ENCODE measurements at regions not wholly inside any gene's neighbourhood (a gene's known extent, or its start where the extent isn't known, plus 50 kb on each side); places are given as distances from the start of the nearest gene placed in this dataset.

DNA sequence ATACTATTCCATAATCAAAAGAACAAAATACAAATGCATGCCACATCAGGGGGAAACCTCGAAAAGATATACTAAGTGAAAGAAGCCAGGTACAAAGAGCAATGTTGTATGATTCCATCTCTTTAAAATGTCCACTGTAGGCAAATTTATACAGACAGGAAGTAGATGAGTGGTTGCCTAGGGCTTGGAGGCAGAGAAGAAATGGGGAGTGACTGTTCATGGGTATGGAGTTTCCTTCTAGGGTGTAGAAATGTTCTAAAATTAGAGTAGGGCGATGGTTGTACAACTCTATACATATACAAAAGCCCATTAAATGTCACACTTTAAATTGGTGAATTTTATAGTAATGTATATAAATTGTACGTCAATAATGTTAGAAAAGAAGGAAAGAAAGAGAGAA lies 128.1 kb downstream of the MAF start:
- TF ChIP-seq SIN3A (IDR thresholded peaks at IDR 0.05; ENCODE audit: borderline replicate concordance, insufficient read depth, low read depth, low read length) (no peak), REST (IDR thresholded peaks at IDR 0.05; ENCODE audit: insufficient read depth in 1 of 2, low read depth in 2 of 2, low read length in 1 of 2) (no peak), POLR2AphosphoS5 (IDR thresholded peaks at IDR 0.05; ENCODE audit: low read depth, low read length) (no peak), TCF7L2 (IDR thresholded peaks at IDR 0.05; ENCODE audit: low read depth, low read length) (no peak), CTCF (IDR thresholded peaks at IDR 0.05) (no peak)
- H3K4me1 ChIP-seq (ENCODE audit: control insufficient read depth, insufficient read depth, low read length), result no peaks in the 10 kb centered on the region
- in situ Hi-C loops (cut with HindIII; ENCODE audit: low pct_unique_long_range_greater_than_20kb, low sequenced_read_pairs), result no loop called here
- H3K4me3 ChIP-seq (ENCODE audit: low read depth in 2 of 2, low read length in 2 of 2), result no peak overlapping the region
- intact Hi-C loops (cut with micrococcal nuclease; ENCODE audit: unreplicated experiment), result no loop called here
- no peak overlapping the region for H3K27ac ChIP-seq (ENCODE audit: low read length)
- H3K36me3 ChIP-seq (ENCODE audit: control insufficient read depth, insufficient read depth, low read length), result no peaks in the 10 kb centered on the region
- BruUV-seq (replicated peaks), result no TSS peak
- CTCF ChIA-PET, result no interaction called here
- ATAC-seq (no peak), DNase-seq (ENCODE audit: low read depth, low spot score) (no peak)
- H3K9me3 ChIP-seq (ENCODE audit: control insufficient read depth, insufficient read depth, low read depth, low read length), result no peaks in the 10 kb centered on the region
- H3K27me3 ChIP-seq (ENCODE audit: control insufficient read depth, insufficient read depth, low read length), result no peaks in the 10 kb centered on the region
- POLR2A ChIA-PET, result no interaction called here

DNA sequence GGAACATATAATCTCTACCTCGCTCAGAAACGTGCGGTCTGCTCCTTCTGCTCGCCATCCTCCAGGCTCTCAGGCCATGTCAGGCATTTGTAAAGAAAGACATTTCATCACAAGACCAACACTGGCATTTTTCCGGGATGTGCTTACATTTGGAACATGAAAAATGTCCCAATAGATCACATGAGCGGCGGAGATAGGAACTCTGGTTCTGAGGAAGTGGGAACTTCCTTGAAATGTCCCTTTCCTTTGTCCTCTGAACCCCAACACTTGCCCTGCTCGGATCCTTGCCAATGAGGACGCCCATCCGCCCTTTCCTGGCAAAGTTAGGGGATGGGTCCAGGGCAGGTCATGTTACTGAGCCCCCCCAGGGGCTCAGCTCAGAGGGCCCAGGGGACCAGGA lies 130.5 kb downstream of the MAF start:
- TF ChIP-seq REST (IDR thresholded peaks at IDR 0.05; ENCODE audit: insufficient read depth in 1 of 2, low read depth in 2 of 2, low read length in 1 of 2), result no peak
- no peak for TF ChIP-seq POLR2AphosphoS5 (IDR thresholded peaks at IDR 0.05; ENCODE audit: low read depth, low read length)
- TF ChIP-seq CTCF (IDR thresholded peaks at IDR 0.05), result no peak
- no peak for TF ChIP-seq SIN3A (IDR thresholded peaks at IDR 0.05; ENCODE audit: borderline replicate concordance, insufficient read depth, low read depth, low read length)
- no peak for TF ChIP-seq TCF7L2 (IDR thresholded peaks at IDR 0.05; ENCODE audit: low read depth, low read length)
- intact Hi-C loops (cut with micrococcal nuclease; ENCODE audit: unreplicated experiment) (no loop called here), in situ Hi-C loops (cut with HindIII; ENCODE audit: low pct_unique_long_range_greater_than_20kb, low sequenced_read_pairs) (no loop called here)
- no peaks in the 10 kb centered on the region for H3K36me3 ChIP-seq (ENCODE audit: control insufficient read depth, insufficient read depth, low read length)
- no peak overlapping the region for H3K4me3 ChIP-seq (ENCODE audit: low read depth in 2 of 2, low read length in 2 of 2)
- DNase-seq (ENCODE audit: low read depth, low spot score) (no peak), ATAC-seq (no peak)
- no peaks in the 10 kb centered on the region for H3K4me1 ChIP-seq (ENCODE audit: control insufficient read depth, insufficient read depth, low read length)
- no TSS peak for BruUV-seq (replicated peaks)
- H3K27me3 ChIP-seq (ENCODE audit: control insufficient read depth, insufficient read depth, low read length), result no peaks in the 10 kb centered on the region
- CTCF ChIA-PET, result no interaction called here
- no peaks in the 10 kb centered on the region for H3K9me3 ChIP-seq (ENCODE audit: control insufficient read depth, insufficient read depth, low read depth, low read length)
- POLR2A ChIA-PET, result no interaction called here
- H3K27ac ChIP-seq (ENCODE audit: low read length), result no peak overlapping the region
